HG02763 (cell line): ENCODE measurements at regions not wholly inside any gene's neighbourhood (a gene's known extent, or its start where the extent isn't known, plus 50 kb on each side); places are given as distances from the start of the nearest gene placed in this dataset.

Source experiments
- ATAC-seq: cut with Tn5 transposase; IDR thresholded peaks from one replicate; pipeline ENCODE4 v1.9.1; 2021; ENCODE audit warnings: mild to moderate bottlenecking, moderate library complexity; ENCODE audit not compliant: unreplicated experiment

DNA sequence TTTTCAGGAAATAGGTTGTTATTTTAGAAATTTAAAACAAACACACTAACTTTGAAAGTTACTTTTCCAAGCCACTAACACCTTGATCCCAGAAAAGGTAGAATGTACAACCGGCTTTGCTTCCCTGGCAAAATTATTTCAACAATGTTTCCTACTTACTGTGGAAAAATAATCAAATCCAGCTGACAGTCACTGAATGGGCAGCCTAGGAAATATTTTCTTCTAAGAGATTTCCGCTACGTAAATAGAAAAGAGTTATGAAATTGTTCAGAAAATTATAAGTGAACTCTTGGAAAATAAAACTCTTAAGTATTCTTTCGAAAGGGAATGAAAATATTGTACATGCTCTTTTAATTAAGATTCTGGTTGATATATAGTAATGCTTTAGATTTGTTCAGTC is 195.7 kb downstream of the GASK1B start:
- ATAC-seq: no peak

DNA sequence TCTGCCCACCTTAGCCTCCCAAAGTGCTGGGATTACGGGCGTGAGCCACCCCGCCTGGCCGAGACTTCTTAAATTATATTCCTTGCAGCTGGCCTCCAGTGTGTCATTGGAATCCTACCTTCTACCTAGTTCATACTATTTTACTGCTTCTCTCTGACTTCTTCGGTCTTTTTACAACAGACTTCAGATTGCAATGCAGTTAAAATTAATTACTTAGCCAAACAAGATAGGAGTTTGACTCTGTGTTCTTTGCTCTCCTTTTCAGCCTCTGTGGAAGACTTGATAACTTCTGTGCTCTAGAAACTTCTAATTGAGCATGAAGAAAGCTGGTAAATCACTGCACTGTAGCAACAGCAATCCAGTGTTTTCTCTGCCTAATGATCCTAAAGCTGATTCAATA is 199.5 kb downstream of the GASK1B start:
- ATAC-seq: no peak

DNA sequence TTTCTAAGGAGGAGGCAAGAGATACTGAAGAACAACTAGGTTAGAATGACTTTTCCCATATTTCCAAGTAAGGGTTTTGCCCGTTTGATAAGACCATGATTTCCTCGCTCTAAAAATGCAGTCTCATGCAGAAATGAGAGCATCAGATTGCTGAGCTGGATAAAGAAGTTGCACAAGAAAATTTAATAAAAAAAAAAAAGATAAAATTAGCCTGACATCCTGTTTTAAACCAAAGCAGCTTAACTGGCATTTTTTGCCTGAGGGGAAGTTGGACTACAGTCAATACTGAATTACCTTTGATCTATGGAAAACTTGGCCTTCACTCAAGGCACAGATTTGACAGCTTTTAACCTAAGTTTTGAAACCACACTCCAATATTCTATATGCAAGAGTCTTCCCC is 208.4 kb downstream of the GASK1B start:
- no peak for ATAC-seq

- ATAC-seq: no peak
These were observed 211.4 kb downstream of the GASK1B start for GRCh38 chr4:157961229-157961990.

DNA sequence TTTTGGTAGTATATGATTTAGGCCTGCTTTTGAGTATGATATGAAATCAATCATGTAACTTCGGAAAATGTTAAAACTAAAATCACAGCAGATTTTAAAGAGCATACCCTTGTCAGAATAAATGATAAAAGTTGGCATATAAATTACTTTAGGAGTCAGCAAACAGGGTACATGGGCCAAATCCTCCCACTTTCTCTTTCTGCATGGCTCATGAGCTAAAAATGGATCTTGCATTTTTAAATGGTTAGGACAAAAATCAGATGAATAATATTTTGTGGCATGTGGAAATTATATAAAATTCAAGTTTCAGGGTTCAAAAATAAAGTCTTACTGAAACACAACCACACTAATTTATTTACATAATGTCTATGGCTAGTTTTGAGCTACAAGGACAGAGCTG is 214.9 kb downstream of the GASK1B start:
- no peak for ATAC-seq

DNA sequence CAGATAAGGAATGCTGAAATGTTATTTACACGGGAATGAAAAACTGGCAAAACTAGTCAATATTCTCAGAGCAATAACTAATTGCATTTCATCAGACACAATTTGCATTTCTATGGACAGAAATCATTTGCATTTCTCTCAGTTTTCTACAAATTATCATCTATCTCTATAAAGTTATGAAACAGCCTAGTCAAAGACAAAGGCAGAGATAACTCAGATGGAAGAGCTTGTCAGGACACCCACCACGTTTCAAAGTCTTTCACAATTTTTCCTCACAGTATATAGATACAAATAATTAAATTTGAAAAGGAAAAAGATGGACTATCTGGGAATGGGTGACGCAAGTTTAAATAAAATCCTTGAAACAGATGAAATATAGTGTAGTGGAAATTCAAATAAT is 230.8 kb downstream of the GASK1B start:
- ATAC-seq: no peak

DNA sequence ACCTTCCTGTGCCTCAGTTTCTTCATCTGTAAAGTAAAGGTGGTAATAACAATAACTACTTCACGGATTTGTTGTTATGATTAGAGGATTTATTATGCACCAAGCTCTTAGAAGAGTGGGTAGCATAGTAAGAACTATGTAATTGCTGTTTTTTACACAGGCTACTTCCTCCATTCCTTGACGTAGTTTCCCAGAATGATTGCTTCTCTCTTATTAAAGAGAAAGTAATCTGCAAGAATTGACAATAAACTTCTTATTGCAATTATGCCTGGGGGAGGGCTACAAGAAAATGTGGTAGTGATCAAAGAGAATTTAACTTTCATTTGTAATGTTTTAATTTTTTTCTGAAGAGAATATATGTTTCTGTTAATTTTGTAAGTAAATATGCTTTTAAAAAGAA is 238.7 kb downstream of the GASK1B start:
- no peak for ATAC-seq

GRCh38 chr4:157932936-157933335 is 239.9 kb downstream of the GASK1B start:
- no peak for ATAC-seq

DNA sequence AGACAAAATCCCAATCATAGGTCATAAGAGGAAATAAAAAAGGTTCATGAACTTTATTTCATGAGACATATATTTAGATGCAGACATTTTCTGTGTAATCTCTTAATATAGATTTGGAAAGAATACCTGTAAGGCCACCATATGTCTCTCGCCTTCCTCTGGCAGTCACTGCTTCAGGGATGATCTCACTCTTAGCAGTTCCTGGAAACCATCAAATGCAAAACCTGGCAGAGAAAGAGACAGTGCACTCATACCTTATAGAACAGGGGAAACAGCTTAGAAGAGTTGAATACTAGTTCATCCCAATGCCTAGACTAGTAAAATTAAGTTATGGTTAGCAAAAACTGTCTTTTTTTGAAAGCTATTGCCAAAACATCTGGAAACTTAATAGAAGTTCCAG is 243.3 kb downstream of the GASK1B start:
- ATAC-seq: no peak

- no peak for ATAC-seq
These were observed 254.6 kb downstream of the GASK1B start for GRCh38 chr4:157918036-157918832.

- no peak for ATAC-seq
These were observed 260.6 kb downstream of the GASK1B start for GRCh38 chr4:157912212-157912611.

DNA sequence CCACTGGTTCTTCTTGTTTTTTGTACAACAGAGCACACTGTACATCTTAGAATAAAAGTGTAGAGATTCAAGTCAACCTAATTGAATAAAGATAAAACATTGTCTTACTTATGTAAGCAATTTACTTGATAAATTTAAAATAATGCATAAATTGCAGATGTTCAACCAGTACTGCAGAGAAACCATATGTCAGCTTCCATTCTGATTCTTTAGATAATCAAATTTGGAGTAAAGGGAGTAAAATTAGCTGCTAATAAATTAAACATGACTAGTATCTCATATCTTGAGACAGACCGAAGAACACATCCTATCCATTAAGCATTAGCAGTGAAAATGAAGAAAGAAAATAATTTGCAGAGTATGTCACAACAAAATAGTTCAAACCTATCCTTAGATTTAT is 261.2 kb downstream of the GASK1B start:
- ATAC-seq: no peak

DNA sequence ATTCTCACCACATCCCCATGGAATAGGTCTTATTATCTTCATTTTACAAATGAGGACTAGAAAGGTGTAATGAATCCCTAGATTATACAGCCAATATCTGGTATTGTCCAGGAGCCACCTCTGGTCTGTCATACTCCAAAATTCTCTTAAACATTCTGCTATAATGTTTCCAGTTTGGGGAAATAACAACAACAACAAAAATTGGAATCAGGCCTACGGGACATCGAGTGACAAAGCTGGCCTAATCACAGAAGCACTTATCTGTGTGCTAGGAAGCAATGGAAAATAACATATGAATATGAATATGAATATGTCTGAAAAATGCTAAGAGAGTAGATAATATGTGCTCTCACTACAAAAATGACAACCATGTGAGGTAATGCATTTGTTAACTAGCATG is 264.1 kb downstream of the GASK1B start:
- no peak for ATAC-seq

DNA sequence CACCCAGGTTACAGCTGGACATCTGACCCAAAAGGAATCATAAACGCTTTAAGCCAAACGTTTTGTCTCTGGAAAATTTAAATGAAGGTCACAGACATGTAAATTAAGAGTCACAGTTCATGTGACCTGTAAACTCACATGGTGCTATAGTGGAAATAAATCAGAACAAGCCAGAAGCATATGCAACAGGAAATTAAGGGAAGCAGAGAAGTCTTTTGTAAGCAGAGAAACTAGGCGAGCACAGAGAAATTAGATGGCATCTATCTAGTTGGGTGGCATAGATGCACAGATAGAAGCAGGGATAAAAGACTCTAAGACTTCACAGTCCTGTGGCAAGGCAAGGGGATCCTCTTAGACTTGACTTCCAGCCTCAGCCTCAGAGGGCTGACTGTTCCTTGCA is 264.8 kb downstream of the GASK1B start:
- ATAC-seq: no peak

DNA sequence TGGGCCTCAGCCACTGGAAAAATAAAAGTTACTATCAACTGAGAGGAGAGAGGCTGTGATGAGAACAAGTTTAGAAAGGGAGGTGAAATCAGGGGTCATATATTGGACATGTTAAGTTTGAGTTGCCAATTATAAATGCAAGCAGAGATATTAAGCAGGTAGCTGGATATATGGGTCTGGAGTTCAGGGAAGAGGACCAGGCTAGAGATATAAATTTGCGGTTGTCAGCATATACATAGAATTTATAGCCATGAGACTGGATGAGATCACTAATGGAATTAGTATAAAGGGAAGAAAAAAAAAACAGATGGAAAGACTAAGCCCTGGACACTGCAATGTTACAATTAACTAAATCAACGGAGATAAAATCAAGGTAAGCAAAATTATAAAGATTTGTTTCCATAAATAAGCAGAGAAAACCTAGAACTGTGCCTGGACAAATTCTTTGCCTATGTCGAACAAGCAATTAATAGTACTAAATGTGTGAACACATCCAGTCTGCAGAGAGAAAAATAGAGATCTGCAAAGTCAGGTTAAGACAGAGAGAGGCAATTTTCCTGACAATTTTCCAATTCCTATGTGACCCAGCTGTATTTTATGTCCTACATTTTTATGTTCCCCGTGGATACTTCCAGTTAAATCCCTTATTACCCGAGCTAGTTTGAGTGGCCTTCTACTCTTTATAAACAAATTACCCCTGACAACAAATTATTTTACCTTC is 265.4 kb downstream of the GASK1B start:
- no peak for ATAC-seq

DNA sequence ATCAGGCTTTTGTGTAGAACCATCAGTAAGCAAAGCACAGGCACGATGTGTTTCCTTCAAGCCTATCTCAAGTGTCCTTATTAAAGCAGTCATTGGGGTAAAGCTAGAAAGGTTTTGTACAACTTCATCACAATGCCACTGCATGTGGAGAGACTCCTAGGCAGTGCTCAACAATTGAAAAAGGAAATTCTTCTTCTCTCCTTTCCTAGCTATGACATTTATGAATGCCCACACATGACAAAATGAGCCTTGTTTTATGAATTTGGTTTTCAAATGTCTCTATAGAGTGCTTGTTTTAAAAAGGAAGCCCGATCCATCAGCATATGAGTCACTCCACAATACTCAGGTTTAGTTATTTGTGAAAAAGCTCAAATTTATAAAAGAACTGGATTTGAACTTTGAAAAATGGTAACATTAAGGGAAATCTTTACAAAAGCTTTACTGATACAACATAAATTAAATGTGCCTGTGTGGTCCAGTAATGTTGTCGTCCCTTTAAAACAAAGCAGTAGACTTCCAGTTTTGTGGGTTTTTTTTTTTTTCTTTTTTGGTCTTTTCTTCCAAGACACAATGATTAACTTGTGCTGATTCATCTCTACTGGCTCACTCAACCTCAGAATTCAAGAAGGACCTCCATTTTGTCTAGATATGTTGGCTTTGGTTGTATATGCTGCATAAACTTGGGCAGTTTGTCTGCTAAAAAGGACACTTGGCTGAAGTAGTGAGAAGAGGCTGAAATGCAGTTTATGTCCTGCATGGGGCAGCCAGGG is 273.8 kb downstream of the GASK1B start:
- no peak for ATAC-seq

DNA sequence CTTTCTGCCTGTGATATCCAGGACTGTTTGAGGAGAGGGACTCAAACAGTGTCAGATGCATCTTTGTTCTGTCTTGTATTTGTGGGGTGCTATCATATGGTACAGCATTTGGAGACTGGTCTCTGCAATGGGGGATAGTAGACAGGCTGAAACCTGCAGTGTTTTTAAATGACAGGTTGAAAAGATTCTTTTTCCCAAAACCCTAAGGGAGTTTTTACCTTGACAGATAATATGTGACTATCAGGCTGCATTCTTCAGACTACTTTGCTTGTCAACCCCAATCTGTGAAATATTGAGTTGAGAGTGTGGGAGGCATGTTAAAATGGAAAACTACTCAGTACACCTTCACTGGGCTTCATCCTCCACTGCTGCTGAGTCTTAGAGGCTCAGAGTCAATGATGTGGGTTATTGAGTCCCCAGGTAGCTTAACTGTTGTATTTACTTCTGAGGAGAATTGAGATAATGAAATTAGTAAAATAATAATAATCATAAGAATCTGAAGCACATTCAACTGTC is 274.9 kb downstream of the GASK1B start:
- ATAC-seq: no peak

DNA sequence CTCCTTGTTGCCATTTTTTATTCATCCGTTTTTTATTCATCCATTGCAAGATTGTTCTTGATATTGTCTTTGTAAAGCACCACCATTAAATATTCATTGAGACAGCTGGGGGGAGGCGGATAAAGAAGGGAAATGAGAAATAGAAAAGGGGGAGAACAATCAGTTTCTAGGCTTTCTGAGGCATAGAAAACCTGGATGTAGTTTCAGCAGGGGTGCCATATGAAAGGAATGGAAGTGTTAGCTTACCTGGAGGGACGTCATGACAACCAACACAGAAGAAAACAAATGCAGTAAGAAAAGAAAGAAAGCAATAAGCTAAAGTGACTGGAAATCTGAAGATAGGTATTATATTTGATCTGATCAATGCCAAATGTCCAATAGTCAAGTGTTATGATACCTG is 276.1 kb downstream of the GASK1B start:
- ATAC-seq: no peak

DNA sequence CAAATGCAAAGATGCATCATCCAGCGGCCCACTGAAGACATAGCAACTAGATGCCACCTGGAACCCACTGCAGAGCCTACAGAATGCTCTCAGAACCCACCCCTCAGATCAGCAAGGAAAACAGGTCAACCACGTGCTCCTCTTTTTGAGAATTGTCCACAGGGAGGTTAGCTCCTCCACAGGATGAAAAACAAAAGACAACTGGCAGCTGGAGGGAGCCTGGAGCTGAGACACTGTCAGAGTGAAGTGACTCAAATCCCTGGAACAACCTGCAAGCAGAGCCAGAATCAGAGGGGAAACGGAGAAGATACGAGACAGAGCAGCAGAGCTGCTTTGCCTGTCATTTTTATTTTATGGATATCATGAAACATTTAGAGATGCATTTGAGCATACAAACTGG is 277.6 kb downstream of the GASK1B start:
- no peak for ATAC-seq

GRCh38 chr4:157889788-157890187 is 283.0 kb downstream of the GASK1B start:
- ATAC-seq: no peak

DNA sequence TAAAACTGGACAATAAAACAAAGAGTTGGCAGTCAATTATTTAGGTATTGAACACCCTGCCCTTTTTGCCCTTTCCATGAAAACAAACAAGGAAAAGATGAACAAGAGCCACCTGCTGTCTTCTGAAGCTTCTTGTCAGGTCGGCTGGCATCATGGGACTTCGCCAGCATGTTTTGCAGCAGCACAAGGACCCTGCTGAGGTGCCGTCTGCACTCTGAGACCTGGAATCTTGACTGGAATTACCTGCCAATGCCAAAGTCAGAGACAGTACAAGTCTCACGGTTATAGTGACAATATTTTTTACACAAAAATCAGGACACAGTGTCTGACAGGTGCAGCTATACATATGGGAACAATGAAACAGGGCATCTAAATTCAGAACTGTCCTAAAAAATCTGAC is 284.5 kb downstream of the GASK1B start:
- ATAC-seq: no peak
